ENCODE measurements at regions not wholly inside any gene's neighbourhood (a gene's known extent, or its start where the extent isn't known, plus 50 kb on each side); places are given as distances from the start of the nearest gene placed in this dataset.
A peak's percentile ranks its signal among the peaks of the same experiment; 100 is the strongest.

DNA sequence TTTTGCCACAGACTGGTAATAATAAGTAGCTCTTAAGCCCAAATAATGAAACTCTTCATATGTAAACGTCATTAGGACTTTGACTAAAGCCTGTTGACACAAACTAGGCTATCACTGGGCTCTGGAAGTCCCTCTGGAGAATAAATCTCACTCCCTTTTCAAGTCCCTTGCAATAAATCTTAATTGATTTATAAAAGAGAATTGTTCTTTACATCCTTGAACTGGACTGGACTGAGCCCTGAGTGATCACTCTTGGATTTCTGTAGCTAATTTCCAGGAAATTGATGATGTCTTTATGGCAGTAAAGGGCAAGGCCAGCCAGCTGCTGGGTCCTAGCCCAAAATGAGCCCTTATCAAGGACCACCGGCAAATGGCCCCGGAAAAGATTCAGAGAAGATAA, 1162.7 kb downstream of the BCL11B start:
- Mint-ChIP-seq H3K4me3 (no peak overlapping the region), H3K4me1 (no peaks in the 10 kb centered on the region), H3K27ac (no peak overlapping the region), H3K27me3 (no peaks in the 10 kb centered on the region), H3K36me3 (ENCODE audit: low read depth) (no peaks in the 10 kb centered on the region), H3K9me3 (peaks cover 6% of the 10 kb centered on the region)
- no peak for DNase-seq
- intact Hi-C loops (cut with micrococcal nuclease): no loop called here

DNA sequence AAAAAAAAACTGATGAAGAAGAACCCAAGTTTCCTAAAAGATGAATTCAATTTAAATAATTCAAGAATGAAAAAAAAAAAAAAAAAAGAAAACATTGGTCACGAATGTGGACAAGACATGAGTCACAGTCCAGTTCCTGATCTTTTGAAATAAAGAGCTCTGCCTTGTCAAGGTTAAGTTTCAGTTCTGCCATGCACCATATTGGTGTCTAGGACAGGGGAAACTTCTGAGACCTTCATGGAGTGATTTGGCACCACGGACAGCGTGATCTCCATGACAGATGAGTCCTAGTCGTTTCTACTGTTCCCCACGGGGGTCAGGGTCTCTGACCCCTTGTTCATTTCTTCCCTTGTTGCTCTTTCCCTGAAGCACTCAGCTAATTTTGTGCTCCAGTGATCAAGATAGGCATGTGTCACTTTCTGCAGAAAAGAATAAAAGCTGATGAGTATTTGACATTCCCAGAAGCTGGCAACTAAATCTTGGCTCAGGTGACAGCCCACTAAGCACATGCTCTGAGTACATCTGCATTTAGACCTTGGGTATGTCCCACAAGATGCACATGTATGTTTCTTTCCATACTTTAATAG, 1159.7 kb downstream of the BCL11B start:
- intact Hi-C loops (cut with micrococcal nuclease): no loop called here
- DNase-seq: no peak
- Mint-ChIP-seq H3K9me3 (peaks cover 3% of the 10 kb centered on the region), H3K27ac (no peak overlapping the region), H3K27me3 (no peaks in the 10 kb centered on the region), H3K4me3 (no peak overlapping the region), H3K4me1 (peaks cover 3% of the 10 kb centered on the region), H3K36me3 (ENCODE audit: low read depth) (no peaks in the 10 kb centered on the region)

DNA sequence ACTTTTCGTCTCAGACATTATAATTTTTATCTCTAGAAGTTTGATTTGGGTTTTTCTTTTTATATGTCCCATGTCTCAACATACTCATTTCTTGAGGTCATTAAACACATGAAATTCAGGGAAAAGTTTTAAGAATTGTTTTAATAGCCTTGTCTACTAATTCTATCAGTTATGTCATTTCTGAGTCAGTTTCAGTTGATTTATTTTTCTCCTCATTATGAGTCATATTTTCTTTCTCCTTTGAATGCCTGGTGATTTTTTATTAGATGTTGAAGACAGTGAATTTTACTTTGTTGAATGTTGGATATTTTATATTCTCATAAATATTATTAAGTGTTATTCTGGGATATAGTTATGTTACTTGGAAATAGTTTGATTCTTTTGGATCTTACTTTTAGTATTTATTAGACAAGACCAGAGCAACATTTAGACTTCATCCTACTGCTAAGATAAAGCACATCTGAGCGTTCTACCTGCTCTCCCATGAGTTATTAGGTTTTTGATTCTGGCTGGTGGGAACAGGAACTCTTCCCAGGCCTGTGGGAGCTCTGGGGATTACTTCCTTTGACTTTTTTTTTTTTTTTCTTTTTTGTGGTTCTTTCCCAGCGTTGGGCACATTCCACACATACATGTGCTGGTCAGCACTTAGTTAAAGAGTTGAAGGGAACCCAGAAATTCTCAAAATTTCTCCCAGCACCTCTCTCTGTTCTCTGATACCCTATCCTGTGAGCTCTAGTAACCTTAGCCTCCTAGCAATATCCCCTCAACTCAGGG, 1157.7 kb downstream of the BCL11B start:
- H3K27me3 Mint-ChIP-seq: no peaks in the 10 kb centered on the region
- no peak overlapping the region for H3K27ac Mint-ChIP-seq
- H3K9me3 Mint-ChIP-seq: peaks cover 3% of the 10 kb centered on the region
- intact Hi-C loops (cut with micrococcal nuclease): no loop called here
- H3K4me1 Mint-ChIP-seq: peaks cover 3% of the 10 kb centered on the region
- no peaks in the 10 kb centered on the region for H3K36me3 Mint-ChIP-seq (ENCODE audit: low read depth)
- H3K4me3 Mint-ChIP-seq: no peak overlapping the region
- no peak for DNase-seq

DNA sequence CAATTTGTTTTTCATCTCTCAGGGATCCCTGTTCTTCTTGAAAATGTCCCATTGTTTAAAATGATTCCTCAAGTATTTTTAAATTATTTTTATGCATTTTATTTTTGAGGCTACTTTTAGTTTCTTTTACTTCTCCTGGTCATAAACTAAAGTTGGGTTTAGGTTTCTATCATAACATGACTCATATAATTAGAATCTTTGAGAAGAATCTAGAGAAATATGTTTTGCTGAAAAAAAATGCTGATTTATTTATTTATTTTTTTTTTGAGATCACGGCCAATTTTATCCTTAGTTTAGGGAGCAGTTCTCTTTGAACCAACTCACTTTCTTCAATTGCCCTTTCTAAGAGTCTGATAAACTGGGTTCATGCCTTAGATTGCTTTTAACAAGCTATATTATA, 1157.1 kb downstream of the BCL11B start:
- no peaks in the 10 kb centered on the region for H3K36me3 Mint-ChIP-seq (ENCODE audit: low read depth)
- H3K9me3 Mint-ChIP-seq: peaks cover 3% of the 10 kb centered on the region
- no peak overlapping the region for H3K4me3 Mint-ChIP-seq
- no peak for DNase-seq
- intact Hi-C loops (cut with micrococcal nuclease): no loop called here
- H3K27me3 Mint-ChIP-seq: no peaks in the 10 kb centered on the region
- peaks cover 3% of the 10 kb centered on the region for H3K4me1 Mint-ChIP-seq
- H3K27ac Mint-ChIP-seq: no peak overlapping the region

DNA sequence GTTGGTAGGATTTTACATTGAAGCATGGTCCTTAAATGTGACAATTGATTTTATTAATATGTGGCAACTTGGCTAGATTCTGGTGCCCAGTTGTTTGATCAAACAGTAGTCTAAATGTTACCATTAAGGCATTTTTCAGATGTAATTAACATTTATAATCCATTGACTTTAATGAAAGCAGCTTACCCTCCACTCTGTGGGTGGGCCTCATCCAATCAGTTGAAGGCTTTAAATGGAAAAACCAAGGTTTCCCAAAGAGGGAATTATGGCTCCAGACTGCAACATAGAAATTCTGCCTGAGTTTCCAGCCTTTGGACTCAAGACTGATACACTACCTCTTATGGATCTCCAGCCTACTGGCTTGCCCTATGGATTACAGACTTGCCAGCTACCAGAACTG, 1153.2 kb downstream of the BCL11B start:
- H3K4me3 Mint-ChIP-seq: no peak overlapping the region
- no peak overlapping the region for H3K27ac Mint-ChIP-seq
- intact Hi-C loops (cut with micrococcal nuclease): no loop called here
- no peak for DNase-seq
- no peaks in the 10 kb centered on the region for H3K36me3 Mint-ChIP-seq (ENCODE audit: low read depth)
- H3K27me3 Mint-ChIP-seq: no peaks in the 10 kb centered on the region
- H3K9me3 Mint-ChIP-seq: peaks cover 5% of the 10 kb centered on the region
- peaks cover 11% of the 10 kb centered on the region for H3K4me1 Mint-ChIP-seq

DNA sequence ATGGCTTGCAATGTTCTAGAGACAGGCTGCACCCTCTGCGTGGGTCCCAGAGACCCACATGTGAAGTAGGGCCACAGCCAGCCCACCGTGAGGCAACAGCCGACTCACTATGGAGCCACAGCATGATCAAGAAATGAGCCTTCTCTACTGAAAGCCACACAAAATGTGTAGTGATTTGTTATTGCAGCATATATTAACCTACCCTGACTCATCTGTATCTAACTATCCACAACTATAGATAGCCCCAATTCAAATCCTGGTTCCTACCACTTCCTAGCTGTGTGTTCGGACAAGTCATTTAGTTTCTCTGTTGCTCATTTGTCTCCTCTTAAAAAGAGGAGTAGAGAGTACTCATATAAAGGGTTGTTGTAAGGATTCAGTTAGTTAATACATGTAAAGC, 1152.3 kb downstream of the BCL11B start:
- intact Hi-C loops (cut with micrococcal nuclease): no loop called here
- DNase-seq: no peak
- Mint-ChIP-seq H3K27me3 (no peaks in the 10 kb centered on the region), H3K9me3 (peaks cover 5% of the 10 kb centered on the region), H3K36me3 (ENCODE audit: low read depth) (no peaks in the 10 kb centered on the region), H3K4me1 (peaks cover 8% of the 10 kb centered on the region), H3K4me3 (no peak overlapping the region), H3K27ac (no peak overlapping the region)

DNA sequence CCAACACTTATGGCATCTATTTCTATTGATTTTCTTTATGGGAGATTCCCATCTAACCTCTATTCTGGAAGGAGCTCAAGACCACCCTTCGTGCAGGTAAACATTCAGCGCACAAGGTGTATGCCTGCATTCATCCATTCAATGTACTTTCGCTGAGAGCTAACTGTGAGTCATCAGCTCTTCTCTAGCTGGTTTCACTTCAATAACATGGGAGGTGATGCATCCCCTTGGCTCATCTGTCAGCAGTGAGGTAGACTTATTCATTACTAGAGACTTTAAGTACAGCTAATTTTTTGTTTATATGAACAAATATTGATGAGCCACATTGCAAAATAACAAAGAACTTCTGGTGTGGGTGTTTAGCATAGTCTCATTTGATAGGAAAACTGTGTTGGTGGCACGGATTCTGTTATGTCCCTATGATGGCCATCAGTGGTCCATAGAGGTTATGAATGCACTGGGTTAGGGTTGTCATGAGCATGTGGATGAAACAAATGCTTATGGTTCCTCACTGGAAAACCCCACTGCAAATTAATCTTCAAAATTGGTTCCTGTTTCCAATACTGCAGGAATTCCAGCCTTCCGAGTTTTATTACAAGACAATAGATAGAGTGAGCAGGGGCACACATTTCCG, 1151.0 kb downstream of the BCL11B start:
- intact Hi-C loops (cut with micrococcal nuclease): no loop called here
- Mint-ChIP-seq H3K36me3 (ENCODE audit: low read depth) (no peaks in the 10 kb centered on the region), H3K9me3 (peaks cover 5% of the 10 kb centered on the region), H3K4me3 (no peak overlapping the region), H3K4me1 (peaks cover 8% of the 10 kb centered on the region), H3K27ac (no peak overlapping the region), H3K27me3 (no peaks in the 10 kb centered on the region)
- DNase-seq: no peak

DNA sequence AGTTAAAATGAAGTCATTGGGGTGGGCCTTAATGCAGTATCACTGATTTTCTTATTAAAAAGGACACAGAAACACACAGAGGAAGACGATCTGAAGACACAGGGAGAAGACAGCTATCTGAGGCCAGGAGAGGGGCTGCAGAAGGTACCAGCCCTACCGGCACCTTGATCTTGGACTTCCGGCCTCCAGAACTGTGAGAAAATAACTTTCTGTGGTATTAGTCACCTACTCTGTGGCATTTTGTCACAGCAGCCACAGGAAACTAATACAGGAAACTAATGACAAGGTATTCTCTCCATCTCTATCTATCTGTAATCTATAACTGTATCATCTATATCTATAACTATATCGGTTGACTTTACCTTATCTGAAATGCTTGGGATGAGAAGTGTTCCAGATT, 1149.5 kb downstream of the BCL11B start:
- no peaks in the 10 kb centered on the region for H3K27me3 Mint-ChIP-seq
- intact Hi-C loops (cut with micrococcal nuclease): no loop called here
- no peaks in the 10 kb centered on the region for H3K36me3 Mint-ChIP-seq (ENCODE audit: low read depth)
- H3K4me1 Mint-ChIP-seq: peaks cover 8% of the 10 kb centered on the region
- no peak for DNase-seq
- H3K4me3 Mint-ChIP-seq: no peak overlapping the region
- H3K27ac Mint-ChIP-seq: no peak overlapping the region
- H3K9me3 Mint-ChIP-seq: peaks cover 5% of the 10 kb centered on the region

DNA sequence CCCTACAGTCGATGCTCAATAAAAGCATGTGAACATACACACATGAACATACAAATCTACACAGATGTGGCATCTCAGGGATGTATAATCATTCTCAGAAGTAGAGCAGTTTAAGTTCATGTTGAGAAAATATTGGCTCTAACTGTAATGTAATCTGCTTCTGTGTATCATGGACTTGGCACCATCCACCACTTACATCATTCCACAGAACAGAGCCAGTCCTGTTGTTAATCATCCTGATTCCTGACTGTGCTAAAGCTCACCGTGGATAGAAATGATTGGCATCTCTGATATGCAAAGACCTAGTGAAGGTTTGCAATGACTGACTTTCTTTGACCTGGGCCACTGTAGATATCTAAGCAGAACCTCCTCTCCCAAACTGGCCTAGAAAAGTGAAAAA, 1141.3 kb downstream of the BCL11B start:
- Mint-ChIP-seq H3K36me3 (ENCODE audit: low read depth) (no peaks in the 10 kb centered on the region), H3K27me3 (no peaks in the 10 kb centered on the region), H3K4me1 (peaks cover 15% of the 10 kb centered on the region), H3K4me3 (no peak overlapping the region), H3K27ac (no peak overlapping the region), H3K9me3 (no peaks in the 10 kb centered on the region)
- intact Hi-C loops (cut with micrococcal nuclease): loop anchor here (10.0 kb wide), 1 partner anchor 1284 kb away; no protein-coding TSS in a partner anchor
- no peak for DNase-seq

DNA sequence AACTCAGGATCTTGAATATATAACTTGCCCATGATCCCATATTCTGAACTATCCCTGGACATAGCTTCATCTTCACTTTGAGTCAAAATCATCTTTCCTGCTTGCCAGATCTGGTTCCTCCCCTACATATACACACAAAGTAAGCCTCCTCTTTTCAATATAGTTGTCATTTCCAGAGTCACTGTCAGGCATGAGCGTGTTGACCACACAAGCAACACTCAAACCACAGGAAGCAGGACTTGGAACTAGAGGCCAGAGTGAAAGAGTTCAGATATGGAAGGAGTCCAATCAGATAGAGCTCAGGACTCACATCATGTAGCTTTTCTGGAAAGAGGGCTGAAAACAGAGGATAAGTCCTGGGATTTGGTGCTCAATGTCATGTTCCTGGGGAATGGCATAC, 1140.6 kb downstream of the BCL11B start:
- no peak overlapping the region for H3K4me3 Mint-ChIP-seq
- H3K36me3 Mint-ChIP-seq (ENCODE audit: low read depth): no peaks in the 10 kb centered on the region
- no peaks in the 10 kb centered on the region for H3K27me3 Mint-ChIP-seq
- intact Hi-C loops (cut with micrococcal nuclease): loop anchor here (10.0 kb wide), 1 partner anchor 1283 kb away; no protein-coding TSS in a partner anchor
- peaks cover 22% of the 10 kb centered on the region for H3K4me1 Mint-ChIP-seq
- DNase-seq: no peak
- H3K27ac Mint-ChIP-seq: peak overlapping the region; percentile 30
- no peaks in the 10 kb centered on the region for H3K9me3 Mint-ChIP-seq

DNA sequence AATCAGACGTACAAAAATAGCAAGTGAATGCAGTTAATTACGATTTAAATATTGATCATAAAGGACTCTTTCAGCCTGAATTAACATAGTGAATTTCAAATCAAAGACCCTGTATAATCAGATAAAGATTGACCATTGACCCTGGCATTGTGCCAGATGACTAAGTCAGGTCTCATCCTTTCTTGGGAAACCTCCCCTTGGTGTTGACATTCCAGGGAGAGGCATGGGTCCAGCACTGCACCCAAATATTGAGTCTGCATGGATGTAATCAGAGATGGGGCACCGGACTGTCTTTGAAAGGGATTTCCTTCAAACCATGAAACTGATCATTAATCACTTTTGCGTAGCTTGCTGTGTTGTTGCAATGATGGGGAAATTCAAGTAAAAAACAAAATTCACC, 1138.2 kb downstream of the BCL11B start:
- peaks cover 42% of the 10 kb centered on the region for H3K4me1 Mint-ChIP-seq
- no peak overlapping the region for H3K27ac Mint-ChIP-seq
- H3K36me3 Mint-ChIP-seq (ENCODE audit: low read depth): no peaks in the 10 kb centered on the region
- H3K4me3 Mint-ChIP-seq: no peak overlapping the region
- H3K9me3 Mint-ChIP-seq: no peaks in the 10 kb centered on the region
- no peak for DNase-seq
- no peaks in the 10 kb centered on the region for H3K27me3 Mint-ChIP-seq
- intact Hi-C loops (cut with micrococcal nuclease): loop anchor here (10.0 kb wide), 1 partner anchor 1281 kb away; no protein-coding TSS in a partner anchor

DNA sequence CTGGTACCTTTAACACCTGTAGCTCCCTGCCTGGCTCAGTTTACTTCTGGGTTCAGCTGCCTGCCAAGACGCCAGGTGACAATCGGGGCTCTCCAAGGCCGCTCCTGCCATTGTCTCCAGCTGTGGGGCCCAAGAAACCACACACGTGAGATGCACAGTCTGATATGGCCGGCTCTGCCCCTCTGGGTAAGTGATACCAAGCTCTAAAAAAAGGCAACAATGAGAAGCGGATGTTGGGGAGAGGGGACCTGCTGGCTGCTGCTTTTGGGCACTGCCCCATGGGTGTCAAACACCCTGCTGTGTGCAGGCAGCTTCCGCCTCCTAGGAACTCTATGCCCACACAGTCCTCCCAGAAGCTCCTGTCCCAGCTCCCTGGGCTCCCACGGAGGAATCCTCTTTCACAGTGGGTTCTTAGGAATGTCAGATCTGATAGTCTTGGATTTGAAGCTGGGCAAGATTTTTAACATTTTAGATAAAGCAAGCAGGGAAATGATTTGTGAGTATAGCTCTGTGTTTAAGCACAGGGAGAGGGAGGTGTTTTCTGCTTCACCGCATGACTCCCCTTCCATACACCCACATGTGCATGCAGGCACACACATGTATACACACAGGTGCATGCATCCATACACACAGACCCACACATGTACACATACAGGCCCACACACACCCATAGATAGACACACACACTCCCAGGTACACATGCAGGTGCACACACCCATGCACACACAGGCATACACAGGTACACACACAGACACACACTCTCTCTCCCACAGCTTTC, 1135.8 kb downstream of the BCL11B start:
- H3K9me3 Mint-ChIP-seq: no peaks in the 10 kb centered on the region
- intact Hi-C loops (cut with micrococcal nuclease): loop anchor here (5.0 to 10.0 kb wide), 4 partner anchors 91 to 1279 kb away; no protein-coding TSS in a partner anchor
- H3K4me3 Mint-ChIP-seq: peak overlapping the region; percentile 77
- peak; percentile 71 for DNase-seq
- no peaks in the 10 kb centered on the region for H3K27me3 Mint-ChIP-seq
- peak overlapping the region; percentile 87 for H3K27ac Mint-ChIP-seq
- peaks cover 60% of the 10 kb centered on the region for H3K4me1 Mint-ChIP-seq
- H3K36me3 Mint-ChIP-seq (ENCODE audit: low read depth): no peaks in the 10 kb centered on the region

DNA sequence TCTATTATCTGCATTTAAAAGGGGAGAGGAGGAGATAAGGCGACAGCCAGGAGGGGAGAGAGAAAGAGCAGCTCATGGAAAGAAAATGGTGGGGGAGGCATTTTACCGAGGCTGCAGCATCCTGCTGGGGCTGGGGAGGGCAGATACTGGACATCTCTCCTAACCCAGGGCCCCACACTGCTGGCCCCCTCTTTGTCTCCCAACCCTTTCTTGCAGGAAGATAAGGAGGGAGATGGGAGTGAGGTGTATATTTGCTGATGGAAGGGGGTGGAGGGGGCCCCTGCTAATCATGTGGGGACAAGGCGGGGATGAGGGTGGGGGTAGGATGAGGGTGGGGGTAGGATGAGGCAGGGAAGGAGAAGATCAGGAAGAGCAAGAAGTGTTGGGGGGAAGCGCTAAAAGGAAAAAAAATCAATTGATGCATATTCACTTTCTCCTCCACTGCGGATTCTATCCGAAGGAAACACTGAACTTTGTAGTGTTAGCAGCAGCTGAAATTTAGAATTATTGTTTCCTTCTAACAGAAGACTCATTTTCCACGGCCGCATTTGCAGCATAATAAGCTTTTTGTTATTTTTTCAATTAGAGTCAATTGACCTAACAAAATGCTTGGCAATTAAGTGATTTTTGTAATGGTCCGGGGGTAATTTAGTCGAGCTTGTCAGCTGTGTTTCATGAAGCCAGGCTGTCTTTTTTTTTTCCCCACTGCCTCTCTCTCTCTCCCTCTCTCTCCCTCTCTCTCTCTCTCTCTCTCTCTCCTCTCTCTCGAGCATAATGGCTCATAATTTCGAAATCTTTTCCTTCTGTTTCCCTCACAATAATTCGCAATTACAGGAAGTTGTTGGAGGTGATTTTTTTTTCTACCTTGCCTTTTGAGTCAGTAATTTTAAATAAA, 1134.6 kb downstream of the BCL11B start:
- intact Hi-C loops (cut with micrococcal nuclease): loop anchor here (1.0 to 10.0 kb wide), 6 partner anchors 90 to 1277 kb away; no protein-coding TSS in a partner anchor

More for the DNA sequence above, 1134.6 kb downstream of the BCL11B start:
- Mint-ChIP-seq H3K4me1 (peaks cover 64% of the 10 kb centered on the region), H3K27ac (peak overlapping the region; percentile 87), H3K9me3 (no peaks in the 10 kb centered on the region), H3K27me3 (no peaks in the 10 kb centered on the region), H3K36me3 (ENCODE audit: low read depth) (no peaks in the 10 kb centered on the region), H3K4me3 (peak overlapping the region; percentile 77)
- DNase-seq: peak; percentile 65

Data from activated CD4-positive, alpha-beta T cell treated with anti-CD3 and anti-CD28 coated beads, Interleukin-2, amount 10 ng/mL, durations not matched to agents 24 days and 14 days (primary cell).